ENCODE measurements at regions not wholly inside any gene's neighbourhood (a gene's known extent, or its start where the extent isn't known, plus 50 kb on each side); places are given as distances from the start of the nearest gene placed in this dataset.

DNA sequence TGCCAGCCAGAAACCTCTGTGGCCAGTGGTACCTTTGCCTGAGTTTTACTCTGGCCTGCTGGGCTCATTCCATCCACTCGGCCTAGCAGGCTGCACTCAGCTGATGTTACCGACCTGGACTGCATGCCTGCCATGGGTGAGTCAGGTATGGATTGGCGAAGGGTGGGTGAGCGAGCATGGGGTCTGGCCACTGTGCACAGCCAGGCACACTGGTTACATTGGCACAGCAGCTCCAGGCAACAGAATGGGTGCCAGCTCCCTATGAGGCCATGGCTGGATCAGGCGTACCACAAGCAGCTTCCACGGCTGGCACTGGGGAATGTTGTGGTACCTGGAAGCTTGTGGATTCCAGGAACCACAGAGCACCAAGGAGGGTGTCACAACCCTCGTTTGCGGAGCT, 685.7 kb downstream of the SLC16A7 start:
- TF ChIP-seq, protein P1, sequence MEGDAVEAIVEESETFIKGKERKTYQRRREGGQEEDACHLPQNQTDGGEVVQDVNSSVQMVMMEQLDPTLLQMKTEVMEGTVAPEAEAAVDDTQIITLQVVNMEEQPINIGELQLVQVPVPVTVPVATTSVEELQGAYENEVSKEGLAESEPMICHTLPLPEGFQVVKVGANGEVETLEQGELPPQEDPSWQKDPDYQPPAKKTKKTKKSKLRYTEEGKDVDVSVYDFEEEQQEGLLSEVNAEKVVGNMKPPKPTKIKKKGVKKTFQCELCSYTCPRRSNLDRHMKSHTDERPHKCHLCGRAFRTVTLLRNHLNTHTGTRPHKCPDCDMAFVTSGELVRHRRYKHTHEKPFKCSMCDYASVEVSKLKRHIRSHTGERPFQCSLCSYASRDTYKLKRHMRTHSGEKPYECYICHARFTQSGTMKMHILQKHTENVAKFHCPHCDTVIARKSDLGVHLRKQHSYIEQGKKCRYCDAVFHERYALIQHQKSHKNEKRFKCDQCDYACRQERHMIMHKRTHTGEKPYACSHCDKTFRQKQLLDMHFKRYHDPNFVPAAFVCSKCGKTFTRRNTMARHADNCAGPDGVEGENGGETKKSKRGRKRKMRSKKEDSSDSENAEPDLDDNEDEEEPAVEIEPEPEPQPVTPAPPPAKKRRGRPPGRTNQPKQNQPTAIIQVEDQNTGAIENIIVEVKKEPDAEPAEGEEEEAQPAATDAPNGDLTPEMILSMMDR (IDR thresholded peaks at IDR 0.05): no peak
- no peak for TF ChIP-seq POLR2A (IDR thresholded peaks at IDR 0.05)
